HG03469 (cell line): ENCODE measurements at regions not wholly inside any gene's neighbourhood (a gene's known extent, or its start where the extent isn't known, plus 50 kb on each side); places are given as distances from the start of the nearest gene placed in this dataset.

Experiments used
- ATAC-seq: cut with Tn5 transposase; IDR thresholded peaks from one replicate; pipeline ENCODE4 v1.9.1; 2021; ENCODE audit warnings: mild to moderate bottlenecking, moderate library complexity, moderate number of reproducible peaks; ENCODE audit not compliant: unreplicated experiment

- ATAC-seq = no peak
Measured at GRCh38 chr18:46423226-46423805, 233.7 kb downstream of the LOXHD1 start.

GRCh38 chr18:46424898-46425297, 232.1 kb downstream of the LOXHD1 start:
- ATAC-seq = no peak

- no peak for ATAC-seq
Measured at GRCh38 chr18:46425511-46425910, 231.5 kb downstream of the LOXHD1 start.

GRCh38 chr18:46426021-46426678, 230.9 kb downstream of the LOXHD1 start:
- ATAC-seq = no peak

- no peak for ATAC-seq
Measured at GRCh38 chr18:46426679-46427047, 230.4 kb downstream of the LOXHD1 start.
